CD4-positive, alpha-beta memory T cell (primary cell): ENCODE measurements at regions not wholly inside any gene's neighbourhood (a gene's known extent, or its start where the extent isn't known, plus 50 kb on each side); places are given as distances from the start of the nearest gene placed in this dataset.

Source experiments
- CTCF ChIA-PET: fragments of 350-600 bp; sonication (Branson Sonifier 250); formaldehyde crosslinking; loops from one replicate; lab custom pipeline; 2021; ENCODE audit warnings: inconsistent platforms; ENCODE audit not compliant: partially characterized antibody; lab: Charles Lee
- POLR2A ChIA-PET: fragments of 350-600 bp; sonication (Branson Sonifier 250); formaldehyde crosslinking; loops from one replicate; lab custom pipeline; 2021; ENCODE audit not compliant: partially characterized antibody; lab: Charles Lee
- DNase-seq, 5 donors: peaks; one replicate each; pipeline versions ENCODE4 v3.0.0 to v3.0.0-alpha.2; 2020 to 2022; ENCODE audit warnings: mixed read lengths in 1 of 5
- H3K27ac ChIP-seq: one replicate; pipeline ENCODE4 v1.7.0; 2013; ENCODE audit warnings: low read depth, low read length
- H3K27me3 ChIP-seq: 2 replicates; pipeline ENCODE4 v1.7.0; 2013; ENCODE audit warnings: mild to moderate bottlenecking, low read length, moderate library complexity; ENCODE audit not compliant: insufficient read depth
- H3K36me3 ChIP-seq: 2 replicates; pipeline ENCODE4 v1.7.0; 2013; ENCODE audit warnings: mild to moderate bottlenecking, low read length, moderate library complexity; ENCODE audit not compliant: insufficient read depth
- H3K4me1 ChIP-seq: 2 replicates; pipeline ENCODE4 v1.7.0; 2013; ENCODE audit warnings: mild to moderate bottlenecking, low read length, moderate library complexity; ENCODE audit not compliant: insufficient read depth
- H3K4me3 ChIP-seq, 2 donors: one replicate each; pipeline ENCODE4 v1.7.0; 2013; ENCODE audit warnings: low read length in 2 of 2, mild to moderate bottlenecking in 1 of 2
- H3K9me3 ChIP-seq, 2 donors: one replicate each; pipeline ENCODE4 v1.7.0; 2013; ENCODE audit warnings: low read length in 2 of 2, control low read depth in 1 of 2; ENCODE audit not compliant: control insufficient read depth in 1 of 2
- H3K27ac Mint-ChIP-seq, 7 donors: one replicate each; pipeline ENCODE4 v1.8.0; 2020 to 2021; ENCODE audit warnings: mixed read lengths in 7 of 7, mild to moderate bottlenecking in 6 of 7, inconsistent platforms in 3 of 7, moderate library complexity in 3 of 7
- H3K27me3 Mint-ChIP-seq, 2 donors: one replicate each; pipeline ENCODE4 v1.8.0; 2020 to 2021; ENCODE audit warnings: mixed read lengths in 2 of 2
- H3K36me3 Mint-ChIP-seq, 2 donors: one replicate each; pipeline ENCODE4 v1.8.0; 2020 to 2021; ENCODE audit warnings: mixed read lengths in 2 of 2, inconsistent platforms in 1 of 2, mild to moderate bottlenecking in 1 of 2
- H3K4me1 Mint-ChIP-seq, 4 donors: one replicate each; pipeline ENCODE4 v1.8.0; 2020 to 2021; ENCODE audit warnings: mixed read lengths in 4 of 4, mild to moderate bottlenecking in 1 of 4
- H3K4me3 Mint-ChIP-seq, 8 donors: one replicate each; pipeline ENCODE4 v1.8.0; 2020 to 2021; ENCODE audit warnings: mixed read lengths in 8 of 8, mild to moderate bottlenecking in 7 of 8, moderate library complexity in 6 of 8, inconsistent platforms in 3 of 8
- H3K9me3 Mint-ChIP-seq, 8 donors: one replicate each; pipeline ENCODE4 v1.8.0; 2020 to 2021; ENCODE audit warnings: mixed read lengths in 8 of 8, mild to moderate bottlenecking in 5 of 8, inconsistent platforms in 3 of 8, moderate library complexity in 1 of 8
- intact Hi-C: fragments of 100-400 bp; cut with micrococcal nuclease; formaldehyde crosslinking; loops from one replicate; pipeline ENCODE4 v1.15.1; 2023

GRCh38 chr9:24488896-24489295, 56.8 kb downstream of the IZUMO3 start:
- peaks cover 0 to 35% (median 9%) of the 10 kb centered on the region in 8 donors for H3K9me3 Mint-ChIP-seq
- Histone ChIP-seq H3K4me3 (no peak overlapping the region), H3K27me3 (no peaks in the 10 kb centered on the region), H3K36me3 (no peaks in the 10 kb centered on the region), H3K27ac (no peak overlapping the region), H3K9me3 (no peaks in the 10 kb centered on the region), H3K4me1 (no peaks in the 10 kb centered on the region)
- CTCF ChIA-PET = no interaction called here
- no peak overlapping the region for H3K27ac Mint-ChIP-seq
- H3K27me3 Mint-ChIP-seq = no peaks in the 10 kb centered on the region
- DNase-seq = no peak
- intact Hi-C loops = no loop called here
- no peaks in the 10 kb centered on the region for H3K36me3 Mint-ChIP-seq
- no peak overlapping the region for H3K4me3 Mint-ChIP-seq
- POLR2A ChIA-PET = no interaction called here
- H3K4me1 Mint-ChIP-seq = no peaks in the 10 kb centered on the region

GRCh38 chr9:24487946-24488345, 57.8 kb downstream of the IZUMO3 start:
- no peaks in the 10 kb centered on the region for H3K4me1 ChIP-seq
- peaks cover 0 to 27% (median 8%) of the 10 kb centered on the region in 8 donors for H3K9me3 Mint-ChIP-seq
- H3K27me3 Mint-ChIP-seq = no peaks in the 10 kb centered on the region
- H3K36me3 ChIP-seq = no peaks in the 10 kb centered on the region
- no peak overlapping the region for H3K27ac ChIP-seq
- ChIA-PET POLR2A (no interaction called here), CTCF (no interaction called here)
- H3K27me3 ChIP-seq = no peaks in the 10 kb centered on the region
- no peaks in the 10 kb centered on the region for H3K9me3 ChIP-seq
- DNase-seq = no peak
- no peak overlapping the region for H3K27ac Mint-ChIP-seq
- H3K4me1 Mint-ChIP-seq = no peaks in the 10 kb centered on the region
- intact Hi-C loops = no loop called here
- no peaks in the 10 kb centered on the region for H3K36me3 Mint-ChIP-seq
- H3K4me3 Mint-ChIP-seq = no peak overlapping the region
- no peak overlapping the region for H3K4me3 ChIP-seq

- no peaks in the 10 kb centered on the region for H3K4me1 ChIP-seq
- Mint-ChIP-seq H3K36me3 (no peaks in the 10 kb centered on the region), H3K27ac (no peak overlapping the region), H3K27me3 (no peaks in the 10 kb centered on the region), H3K4me3 (no peak overlapping the region), H3K9me3 (peaks cover 0 to 26% (median 7%) of the 10 kb centered on the region in 8 donors), H3K4me1 (no peaks in the 10 kb centered on the region)
- no peaks in the 10 kb centered on the region for H3K9me3 ChIP-seq
- no peak overlapping the region for H3K27ac ChIP-seq
- ChIA-PET CTCF (interaction anchor here (0.7 kb wide), 1 partner anchor 631 kb away, joined by 3 read pairs; no protein-coding TSS in a partner anchor), POLR2A (no interaction called here)
- no peaks in the 10 kb centered on the region for H3K36me3 ChIP-seq
- DNase-seq = no peak
- intact Hi-C loops = no loop called here
- H3K27me3 ChIP-seq = no peaks in the 10 kb centered on the region
- H3K4me3 ChIP-seq = no peak overlapping the region
Measured at GRCh38 chr9:24487250-24487861, 58.3 kb downstream of the IZUMO3 start.

GRCh38 chr9:24479361-24480059, 66.2 kb downstream of the IZUMO3 start:
- ChIA-PET POLR2A (no interaction called here), CTCF (no interaction called here)
- Mint-ChIP-seq H3K36me3 (no peaks in the 10 kb centered on the region), H3K4me1 (no peaks in the 10 kb centered on the region), H3K27ac (no peak overlapping the region), H3K4me3 (no peak overlapping the region), H3K9me3 (peaks cover 0 to 15% (median 7%) of the 10 kb centered on the region in 8 donors), H3K27me3 (no peaks in the 10 kb centered on the region)
- DNase-seq = no peak
- Histone ChIP-seq H3K36me3 (no peaks in the 10 kb centered on the region), H3K27ac (no peak overlapping the region), H3K4me1 (no peaks in the 10 kb centered on the region), H3K4me3 (no peak overlapping the region), H3K9me3 (no peaks in the 10 kb centered on the region), H3K27me3 (no peaks in the 10 kb centered on the region)
- intact Hi-C loops = no loop called here

- Histone ChIP-seq H3K36me3 (no peaks in the 10 kb centered on the region), H3K27me3 (no peaks in the 10 kb centered on the region), H3K27ac (no peak overlapping the region), H3K4me3 (no peak overlapping the region), H3K4me1 (no peaks in the 10 kb centered on the region), H3K9me3 (no peaks in the 10 kb centered on the region)
- ChIA-PET CTCF (no interaction called here), POLR2A (no interaction called here)
- H3K36me3 Mint-ChIP-seq = no peaks in the 10 kb centered on the region
- no peaks in the 10 kb centered on the region for H3K4me1 Mint-ChIP-seq
- no peak for DNase-seq
- H3K27ac Mint-ChIP-seq = no peak overlapping the region
- H3K9me3 Mint-ChIP-seq = peaks cover 0 to 34% (median 13%) of the 10 kb centered on the region in 8 donors
- no peak overlapping the region for H3K4me3 Mint-ChIP-seq
- H3K27me3 Mint-ChIP-seq = no peaks in the 10 kb centered on the region
- intact Hi-C loops = no loop called here
Measured at GRCh38 chr9:24464319-24464951, 81.3 kb downstream of the IZUMO3 start.

- H3K9me3 Mint-ChIP-seq = peaks cover 0 to 30% (median 13%) of the 10 kb centered on the region in 8 donors
- Histone ChIP-seq H3K27ac (no peak overlapping the region), H3K36me3 (no peaks in the 10 kb centered on the region), H3K9me3 (no peaks in the 10 kb centered on the region), H3K27me3 (no peaks in the 10 kb centered on the region), H3K4me1 (no peaks in the 10 kb centered on the region), H3K4me3 (no peak overlapping the region)
- POLR2A ChIA-PET = no interaction called here
- CTCF ChIA-PET = no interaction called here
- no peak overlapping the region for H3K4me3 Mint-ChIP-seq
- no peak overlapping the region for H3K27ac Mint-ChIP-seq
- no peaks in the 10 kb centered on the region for H3K27me3 Mint-ChIP-seq
- no peak for DNase-seq
- H3K4me1 Mint-ChIP-seq = no peaks in the 10 kb centered on the region
- intact Hi-C loops = no loop called here
- H3K36me3 Mint-ChIP-seq = no peaks in the 10 kb centered on the region
Measured at GRCh38 chr9:24462951-24463350, 82.7 kb downstream of the IZUMO3 start.

GRCh38 chr9:24460781-24461180, 84.9 kb downstream of the IZUMO3 start:
- intact Hi-C loops = no loop called here
- Histone ChIP-seq H3K4me1 (no peaks in the 10 kb centered on the region), H3K27ac (no peak overlapping the region), H3K4me3 (no peak overlapping the region), H3K27me3 (no peaks in the 10 kb centered on the region), H3K36me3 (no peaks in the 10 kb centered on the region), H3K9me3 (no peaks in the 10 kb centered on the region)
- Mint-ChIP-seq H3K27ac (no peak overlapping the region), H3K27me3 (no peaks in the 10 kb centered on the region), H3K36me3 (no peaks in the 10 kb centered on the region), H3K9me3 (peaks cover 0 to 34% (median 9%) of the 10 kb centered on the region in 8 donors), H3K4me1 (no peaks in the 10 kb centered on the region), H3K4me3 (no peak overlapping the region)
- ChIA-PET CTCF (no interaction called here), POLR2A (no interaction called here)
- no peak for DNase-seq
